GM19438 (cell line): ENCODE measurements at regions not wholly inside any gene's neighbourhood (a gene's known extent, or its start where the extent isn't known, plus 50 kb on each side); places are given as distances from the start of the nearest gene placed in this dataset.
"Not testable (repeated sequence)": the region's sequence is repeated elsewhere in the genome, so short reads cannot be mapped to it uniquely, and the experiment has no call there.

Experiments used
- ATAC-seq: cut with Tn5 transposase; IDR thresholded peaks from one replicate; pipeline ENCODE4 v1.9.1; 2021; ENCODE audit warnings: low read depth; ENCODE audit not compliant: unreplicated experiment

- no peak for ATAC-seq
Observed at GRCh38 chr6:170037541-170038250, 253.2 kb downstream of the DLL1 start.

GRCh38 chr6:170036916-170037315, 254.0 kb downstream of the DLL1 start:
- ATAC-seq, result no peak

GRCh38 chr6:170036367-170036766, 254.5 kb downstream of the DLL1 start:
- ATAC-seq, result not testable (repeated sequence)

GRCh38 chr6:170035901-170036304, 255.0 kb downstream of the DLL1 start:
- ATAC-seq, result no peak

- ATAC-seq, result no peak
Observed at GRCh38 chr6:170035044-170035443, 255.8 kb downstream of the DLL1 start.

GRCh38 chr6:170034294-170034693, 256.6 kb downstream of the DLL1 start:
- no peak for ATAC-seq

- no peak for ATAC-seq
Observed at GRCh38 chr6:170033666-170034065, 257.2 kb downstream of the DLL1 start.

- no peak for ATAC-seq
Observed at GRCh38 chr6:170032706-170033309, 258.1 kb downstream of the DLL1 start.

- ATAC-seq, result no peak
Observed at GRCh38 chr6:170032197-170032596, 258.7 kb downstream of the DLL1 start.

- ATAC-seq, result no peak
Observed at GRCh38 chr6:170031684-170032121, 259.2 kb downstream of the DLL1 start.

GRCh38 chr6:170030821-170031471, 259.9 kb downstream of the DLL1 start:
- ATAC-seq, result no peak

GRCh38 chr6:170030284-170030815, 260.5 kb downstream of the DLL1 start:
- no peak for ATAC-seq

GRCh38 chr6:170029416-170030283, 261.2 kb downstream of the DLL1 start:
- ATAC-seq, result no peak

- no peak for ATAC-seq
Observed at GRCh38 chr6:170028629-170029345, 262.1 kb downstream of the DLL1 start.

- no peak for ATAC-seq
Observed at GRCh38 chr6:170027647-170028043, 263.2 kb downstream of the DLL1 start.

- no peak for ATAC-seq
Observed at GRCh38 chr6:170026751-170027646, 263.9 kb downstream of the DLL1 start.

- no peak for ATAC-seq
Observed at GRCh38 chr6:170025935-170026750, 264.7 kb downstream of the DLL1 start.

GRCh38 chr6:170025341-170025911, 265.5 kb downstream of the DLL1 start:
- no peak for ATAC-seq
